HL-60 (cell line): ENCODE measurements at regions not wholly inside any gene's neighbourhood (a gene's known extent, or its start where the extent isn't known, plus 50 kb on each side); places are given as distances from the start of the nearest gene placed in this dataset.

Experiments used
- DNase-seq, 2 experiments: peaks; one replicate each; pipeline ENCODE4 v3.0.0-alpha.2; 2010 to 2020; ENCODE audit warnings: low read depth in 1 of 2, low spot score in 1 of 2
- H3K27ac ChIP-seq: fragments of 250-450 bp; sonication (Bioruptor Pico); replicated peaks from 2 replicates; pipeline ENCODE4 v1.5.1; 2020; ENCODE audit warnings: mild to moderate bottlenecking, moderate library complexity
- H3K27me3 ChIP-seq: fragments of 250-450 bp; sonication (Bioruptor Pico); 2 replicates; pipeline ENCODE4 v1.5.1; 2021; ENCODE audit warnings: mild to moderate bottlenecking, moderate library complexity; ENCODE audit not compliant: insufficient read depth, poor library complexity, severe bottlenecking
- H3K4me3 ChIP-seq: replicated peaks from 2 replicates; pipeline ENCODE4 v1.5.1; 2011; ENCODE audit warnings: mild to moderate bottlenecking, control low read depth, low read length; ENCODE audit not compliant: insufficient read depth
- GABPA ChIP-seq: IDR thresholded peaks from 2 replicates; pipeline ENCODE4 v1.6.1; 2012; ENCODE audit warnings: low read depth
- POLR2AphosphoS5 ChIP-seq: IDR thresholded peaks from 2 replicates; pipeline ENCODE4 v1.6.1; 2012; ENCODE audit warnings: low read depth
- SPI1 ChIP-seq: IDR thresholded peaks from 2 replicates; pipeline ENCODE4 v1.6.1; 2012; ENCODE audit warnings: low read depth, mild to moderate bottlenecking, borderline replicate concordance
- TF ChIP-seq, protein P1 (sequence below): IDR thresholded peaks from 2 replicates; pipeline ENCODE4 v1.6.1; 2012; ENCODE audit warnings: low read depth; ENCODE audit not compliant: insufficient replicate concordance
- TF ChIP-seq, protein P2 (sequence below): IDR thresholded peaks from one replicate; pipeline ENCODE4 v1.5.1; 2011; ENCODE audit warnings: low read length, control low read depth, inconsistent platforms; ENCODE audit not compliant: insufficient read depth

DNA sequence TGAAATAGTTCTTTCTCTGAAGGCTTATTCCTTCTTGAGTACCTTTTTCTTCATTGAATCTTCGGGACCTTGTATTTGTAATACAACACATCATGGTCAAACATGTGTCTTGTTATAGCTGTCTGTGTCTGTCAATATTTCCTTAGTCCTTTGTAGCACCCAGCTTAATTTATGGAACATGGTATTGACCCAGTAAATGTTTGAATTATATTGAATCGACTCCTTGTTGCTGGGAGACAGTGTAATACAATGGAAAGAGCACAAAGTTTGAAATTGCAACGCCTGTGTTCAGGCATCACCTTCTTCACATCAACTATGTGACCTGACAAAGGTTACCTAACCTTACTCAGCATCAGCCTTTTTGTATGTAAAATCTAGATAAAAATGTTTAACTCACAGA, 267.2 kb upstream of the CYRIA start:
- Histone ChIP-seq H3K27me3 (no peaks in the 10 kb centered on the region), H3K4me3 (no peak overlapping the region), H3K27ac (no peak overlapping the region)
- DNase-seq, result no peak
- no peak for TF ChIP-seq SPI1
- TF ChIP-seq, protein P1, sequence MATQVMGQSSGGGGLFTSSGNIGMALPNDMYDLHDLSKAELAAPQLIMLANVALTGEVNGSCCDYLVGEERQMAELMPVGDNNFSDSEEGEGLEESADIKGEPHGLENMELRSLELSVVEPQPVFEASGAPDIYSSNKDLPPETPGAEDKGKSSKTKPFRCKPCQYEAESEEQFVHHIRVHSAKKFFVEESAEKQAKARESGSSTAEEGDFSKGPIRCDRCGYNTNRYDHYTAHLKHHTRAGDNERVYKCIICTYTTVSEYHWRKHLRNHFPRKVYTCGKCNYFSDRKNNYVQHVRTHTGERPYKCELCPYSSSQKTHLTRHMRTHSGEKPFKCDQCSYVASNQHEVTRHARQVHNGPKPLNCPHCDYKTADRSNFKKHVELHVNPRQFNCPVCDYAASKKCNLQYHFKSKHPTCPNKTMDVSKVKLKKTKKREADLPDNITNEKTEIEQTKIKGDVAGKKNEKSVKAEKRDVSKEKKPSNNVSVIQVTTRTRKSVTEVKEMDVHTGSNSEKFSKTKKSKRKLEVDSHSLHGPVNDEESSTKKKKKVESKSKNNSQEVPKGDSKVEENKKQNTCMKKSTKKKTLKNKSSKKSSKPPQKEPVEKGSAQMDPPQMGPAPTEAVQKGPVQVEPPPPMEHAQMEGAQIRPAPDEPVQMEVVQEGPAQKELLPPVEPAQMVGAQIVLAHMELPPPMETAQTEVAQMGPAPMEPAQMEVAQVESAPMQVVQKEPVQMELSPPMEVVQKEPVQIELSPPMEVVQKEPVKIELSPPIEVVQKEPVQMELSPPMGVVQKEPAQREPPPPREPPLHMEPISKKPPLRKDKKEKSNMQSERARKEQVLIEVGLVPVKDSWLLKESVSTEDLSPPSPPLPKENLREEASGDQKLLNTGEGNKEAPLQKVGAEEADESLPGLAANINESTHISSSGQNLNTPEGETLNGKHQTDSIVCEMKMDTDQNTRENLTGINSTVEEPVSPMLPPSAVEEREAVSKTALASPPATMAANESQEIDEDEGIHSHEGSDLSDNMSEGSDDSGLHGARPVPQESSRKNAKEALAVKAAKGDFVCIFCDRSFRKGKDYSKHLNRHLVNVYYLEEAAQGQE, result no peak
- TF ChIP-seq, protein P2, sequence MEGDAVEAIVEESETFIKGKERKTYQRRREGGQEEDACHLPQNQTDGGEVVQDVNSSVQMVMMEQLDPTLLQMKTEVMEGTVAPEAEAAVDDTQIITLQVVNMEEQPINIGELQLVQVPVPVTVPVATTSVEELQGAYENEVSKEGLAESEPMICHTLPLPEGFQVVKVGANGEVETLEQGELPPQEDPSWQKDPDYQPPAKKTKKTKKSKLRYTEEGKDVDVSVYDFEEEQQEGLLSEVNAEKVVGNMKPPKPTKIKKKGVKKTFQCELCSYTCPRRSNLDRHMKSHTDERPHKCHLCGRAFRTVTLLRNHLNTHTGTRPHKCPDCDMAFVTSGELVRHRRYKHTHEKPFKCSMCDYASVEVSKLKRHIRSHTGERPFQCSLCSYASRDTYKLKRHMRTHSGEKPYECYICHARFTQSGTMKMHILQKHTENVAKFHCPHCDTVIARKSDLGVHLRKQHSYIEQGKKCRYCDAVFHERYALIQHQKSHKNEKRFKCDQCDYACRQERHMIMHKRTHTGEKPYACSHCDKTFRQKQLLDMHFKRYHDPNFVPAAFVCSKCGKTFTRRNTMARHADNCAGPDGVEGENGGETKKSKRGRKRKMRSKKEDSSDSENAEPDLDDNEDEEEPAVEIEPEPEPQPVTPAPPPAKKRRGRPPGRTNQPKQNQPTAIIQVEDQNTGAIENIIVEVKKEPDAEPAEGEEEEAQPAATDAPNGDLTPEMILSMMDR, result no peak
- no peak for TF ChIP-seq GABPA
- no peak for TF ChIP-seq POLR2AphosphoS5

DNA sequence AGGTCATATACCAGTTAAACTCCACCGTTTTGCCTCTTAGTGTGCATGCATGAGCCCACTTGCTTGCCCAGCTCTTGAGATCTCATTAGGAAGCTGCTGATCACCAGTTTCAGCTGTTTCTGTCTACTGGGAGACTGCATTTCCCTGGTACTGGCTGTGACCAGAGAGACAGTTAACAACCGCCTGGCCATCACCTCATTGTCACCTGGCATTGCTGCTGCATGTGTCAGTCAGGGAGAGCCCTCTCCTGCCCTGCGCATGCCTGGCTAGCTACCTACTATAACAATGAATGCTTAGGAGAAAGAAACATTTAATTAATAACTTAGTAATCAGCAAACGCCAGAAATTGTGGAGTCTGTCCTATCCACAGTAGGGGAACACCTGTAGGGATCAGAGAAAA, 265.8 kb upstream of the CYRIA start:
- no peak overlapping the region for H3K27ac ChIP-seq
- no peak overlapping the region for H3K4me3 ChIP-seq
- TF ChIP-seq, protein P2, result no peak
- TF ChIP-seq SPI1, result no peak
- TF ChIP-seq, protein P1, result no peak
- TF ChIP-seq POLR2AphosphoS5, result no peak
- no peak for TF ChIP-seq GABPA
- DNase-seq, result no peak
- no peaks in the 10 kb centered on the region for H3K27me3 ChIP-seq

DNA sequence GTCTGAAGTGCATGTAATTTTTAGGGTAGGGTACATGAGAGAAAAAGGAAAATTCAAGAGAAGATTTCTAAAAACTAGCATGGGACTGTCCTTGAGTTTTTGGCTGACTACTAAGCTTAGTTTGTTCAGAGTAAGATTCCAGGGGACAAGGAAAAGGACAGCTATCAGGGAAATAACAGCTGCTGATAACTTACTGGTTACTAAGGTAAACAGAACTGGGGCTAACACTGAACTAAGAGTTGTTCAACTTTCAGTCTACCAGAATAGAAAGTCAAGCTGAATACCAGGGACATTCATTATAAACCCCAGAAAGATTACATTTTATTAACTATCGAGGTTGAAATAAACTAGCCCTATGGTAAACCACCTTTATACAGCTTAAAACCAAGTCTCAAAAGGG, 261.8 kb upstream of the CYRIA start:
- TF ChIP-seq GABPA, result no peak
- no peak for TF ChIP-seq POLR2AphosphoS5
- TF ChIP-seq, protein P1, result no peak
- TF ChIP-seq SPI1, result no peak
- TF ChIP-seq, protein P2, result no peak
- no peak for DNase-seq
- Histone ChIP-seq H3K27me3 (no peaks in the 10 kb centered on the region), H3K4me3 (no peak overlapping the region), H3K27ac (no peak overlapping the region)
